Loucy (cell line): ENCODE measurements at regions not wholly inside any gene's neighbourhood (a gene's known extent, or its start where the extent isn't known, plus 50 kb on each side); places are given as distances from the start of the nearest gene placed in this dataset.

Source experiments
- EZH2phosphoT487 ChIP-seq: fragments of 200-600 bp; IDR thresholded peaks from 2 replicates; pipeline ENCODE4 v1.6.1; 2018; ENCODE audit warnings: antibody characterized with exemption, mild to moderate bottlenecking, moderate library complexity, borderline replicate concordance
- TF ChIP-seq, protein P1 (sequence below): fragments of 200-600 bp; sonication (generic); conservative IDR thresholded peaks from 2 replicates; pipeline ENCODE4 v1.5.1; 2014; ENCODE audit warnings: mild to moderate bottlenecking, antibody characterized with exemption, low read length

DNA sequence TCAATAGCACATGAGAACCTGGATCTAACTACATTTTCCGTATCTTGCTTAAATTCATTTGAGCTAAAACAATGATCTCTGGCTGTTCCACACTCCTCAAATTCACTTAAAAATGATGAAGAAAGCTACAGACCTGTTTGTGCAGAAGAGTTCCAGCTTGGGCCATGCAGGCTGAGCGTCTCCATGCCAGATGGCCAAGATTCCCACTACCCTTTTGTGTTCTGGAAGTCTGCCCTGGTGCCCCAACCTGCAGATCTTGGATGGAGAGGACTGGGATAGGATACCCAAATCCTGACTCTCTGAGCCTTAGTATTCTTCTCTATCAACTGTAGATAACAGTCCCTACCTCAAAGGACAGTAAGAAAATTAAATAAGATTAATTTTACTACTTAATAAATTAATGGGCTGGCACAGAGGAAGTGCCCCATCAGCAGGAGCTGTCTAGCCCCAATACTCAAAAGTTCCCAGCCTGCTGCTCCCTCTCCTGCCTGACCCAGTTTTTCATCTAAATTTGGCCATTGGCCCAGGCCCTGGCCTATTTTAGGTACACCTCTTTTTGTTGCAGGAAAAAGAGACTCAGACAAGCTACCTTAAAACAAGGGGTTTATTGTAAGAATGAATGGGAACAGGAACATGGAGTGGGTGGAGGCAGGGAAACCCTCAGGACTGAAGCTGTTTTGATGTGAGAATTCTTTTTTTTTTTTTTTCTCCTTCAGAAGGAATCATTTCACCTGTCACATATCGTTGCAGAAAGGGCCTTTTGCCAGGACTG is 81.4 kb upstream of the GRK3 start:
- TF ChIP-seq, protein P1, sequence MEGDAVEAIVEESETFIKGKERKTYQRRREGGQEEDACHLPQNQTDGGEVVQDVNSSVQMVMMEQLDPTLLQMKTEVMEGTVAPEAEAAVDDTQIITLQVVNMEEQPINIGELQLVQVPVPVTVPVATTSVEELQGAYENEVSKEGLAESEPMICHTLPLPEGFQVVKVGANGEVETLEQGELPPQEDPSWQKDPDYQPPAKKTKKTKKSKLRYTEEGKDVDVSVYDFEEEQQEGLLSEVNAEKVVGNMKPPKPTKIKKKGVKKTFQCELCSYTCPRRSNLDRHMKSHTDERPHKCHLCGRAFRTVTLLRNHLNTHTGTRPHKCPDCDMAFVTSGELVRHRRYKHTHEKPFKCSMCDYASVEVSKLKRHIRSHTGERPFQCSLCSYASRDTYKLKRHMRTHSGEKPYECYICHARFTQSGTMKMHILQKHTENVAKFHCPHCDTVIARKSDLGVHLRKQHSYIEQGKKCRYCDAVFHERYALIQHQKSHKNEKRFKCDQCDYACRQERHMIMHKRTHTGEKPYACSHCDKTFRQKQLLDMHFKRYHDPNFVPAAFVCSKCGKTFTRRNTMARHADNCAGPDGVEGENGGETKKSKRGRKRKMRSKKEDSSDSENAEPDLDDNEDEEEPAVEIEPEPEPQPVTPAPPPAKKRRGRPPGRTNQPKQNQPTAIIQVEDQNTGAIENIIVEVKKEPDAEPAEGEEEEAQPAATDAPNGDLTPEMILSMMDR, result no peak
- TF ChIP-seq EZH2phosphoT487, result no peak
